Activated naive CD4-positive, alpha-beta T cell treated with anti-CD3 and anti-CD28 coated beads, Interleukin-2, amount 10 ng/mL, durations not matched to agents 7 days and 5 days (primary cell): ENCODE measurements at regions not wholly inside any gene's neighbourhood (a gene's known extent, or its start where the extent isn't known, plus 50 kb on each side); places are given as distances from the start of the nearest gene placed in this dataset.
"Not testable (repeated sequence)": the region's sequence is repeated elsewhere in the genome, so short reads cannot be mapped to it uniquely, and the experiment has no call there.

Experiments
- CTCF ChIA-PET: fragments of 350-600 bp; sonication (Branson Sonifier 250); formaldehyde crosslinking; loops from one replicate; lab custom pipeline; 2021; ENCODE audit warnings: antibody characterized with exemption; lab: Charles Lee
- DNase-seq: peaks from one replicate; pipeline ENCODE4 v3.0.0-alpha.2; 2020
- H3K27ac Mint-ChIP-seq: one replicate; pipeline ENCODE4 v1.8.0; 2021; ENCODE audit warnings: mild to moderate bottlenecking, moderate library complexity, mixed read lengths
- H3K27me3 Mint-ChIP-seq: one replicate; pipeline ENCODE4 v1.8.0; 2021; ENCODE audit warnings: mild to moderate bottlenecking, mixed read lengths
- H3K36me3 Mint-ChIP-seq: one replicate; pipeline ENCODE4 v1.8.0; 2021; ENCODE audit warnings: mixed read lengths
- H3K4me1 Mint-ChIP-seq: one replicate; pipeline ENCODE4 v1.8.0; 2021; ENCODE audit warnings: mixed read lengths
- H3K4me3 Mint-ChIP-seq: one replicate; pipeline ENCODE4 v1.8.0; 2021; ENCODE audit warnings: mild to moderate bottlenecking, moderate library complexity, mixed read lengths
- H3K9me3 Mint-ChIP-seq: one replicate; pipeline ENCODE4 v1.8.0; 2021; ENCODE audit warnings: mixed read lengths

GRCh38 chr14:101630056-101630965, 69.0 kb downstream of the DIO3 start:
- H3K9me3 Mint-ChIP-seq = no peaks in the 10 kb centered on the region
- H3K4me1 Mint-ChIP-seq = peaks cover 2% of the 10 kb centered on the region
- CTCF ChIA-PET = no interaction called here
- H3K4me3 Mint-ChIP-seq = no peak overlapping the region
- H3K36me3 Mint-ChIP-seq = no peaks in the 10 kb centered on the region
- H3K27me3 Mint-ChIP-seq = peaks cover 39% of the 10 kb centered on the region
- H3K27ac Mint-ChIP-seq = no peak overlapping the region
- DNase-seq = no peak

- peaks cover 2% of the 10 kb centered on the region for H3K4me1 Mint-ChIP-seq
- DNase-seq = no peak
- no peaks in the 10 kb centered on the region for H3K9me3 Mint-ChIP-seq
- no peak overlapping the region for H3K4me3 Mint-ChIP-seq
- CTCF ChIA-PET = no interaction called here
- H3K27ac Mint-ChIP-seq = no peak overlapping the region
- no peaks in the 10 kb centered on the region for H3K36me3 Mint-ChIP-seq
- H3K27me3 Mint-ChIP-seq = peaks cover 43% of the 10 kb centered on the region
Measured at GRCh38 chr14:101631199-101631598, 69.9 kb downstream of the DIO3 start.

- H3K9me3 Mint-ChIP-seq, H3K27ac Mint-ChIP-seq, H3K4me1 Mint-ChIP-seq, DNase-seq, CTCF ChIA-PET, H3K36me3 Mint-ChIP-seq, H3K4me3 Mint-ChIP-seq: not testable (repeated sequence)
- H3K27me3 Mint-ChIP-seq = peaks cover 39% of the 10 kb centered on the region
Measured at GRCh38 chr14:101631970-101632369, 70.7 kb downstream of the DIO3 start.

GRCh38 chr14:101632520-101632919, 71.2 kb downstream of the DIO3 start:
- H3K27ac Mint-ChIP-seq = no peak overlapping the region
- H3K27me3 Mint-ChIP-seq = peaks cover 33% of the 10 kb centered on the region
- H3K4me3 Mint-ChIP-seq = no peak overlapping the region
- no peaks in the 10 kb centered on the region for H3K36me3 Mint-ChIP-seq
- no peaks in the 10 kb centered on the region for H3K9me3 Mint-ChIP-seq
- no peak for DNase-seq
- CTCF ChIA-PET = no interaction called here
- H3K4me1 Mint-ChIP-seq = peaks cover 2% of the 10 kb centered on the region

GRCh38 chr14:101633276-101633675, 72.0 kb downstream of the DIO3 start:
- H3K4me1 Mint-ChIP-seq = no peaks in the 10 kb centered on the region
- peaks cover 26% of the 10 kb centered on the region for H3K27me3 Mint-ChIP-seq
- CTCF ChIA-PET = no interaction called here
- no peak for DNase-seq
- H3K36me3 Mint-ChIP-seq = no peaks in the 10 kb centered on the region
- H3K4me3 Mint-ChIP-seq = no peak overlapping the region
- no peaks in the 10 kb centered on the region for H3K9me3 Mint-ChIP-seq
- no peak overlapping the region for H3K27ac Mint-ChIP-seq

- Mint-ChIP-seq H3K27me3 (peaks cover 22% of the 10 kb centered on the region), H3K4me3 (no peak overlapping the region), H3K9me3 (no peaks in the 10 kb centered on the region), H3K27ac (no peak overlapping the region), H3K36me3 (no peaks in the 10 kb centered on the region), H3K4me1 (no peaks in the 10 kb centered on the region)
- CTCF ChIA-PET = no interaction called here
- no peak for DNase-seq
Measured at GRCh38 chr14:101634202-101634849, 73.0 kb downstream of the DIO3 start.

GRCh38 chr14:101634850-101635748, 73.8 kb downstream of the DIO3 start:
- H3K4me3 Mint-ChIP-seq = no peak overlapping the region
- H3K36me3 Mint-ChIP-seq = no peaks in the 10 kb centered on the region
- no peaks in the 10 kb centered on the region for H3K4me1 Mint-ChIP-seq
- DNase-seq = no peak
- H3K9me3 Mint-ChIP-seq = no peaks in the 10 kb centered on the region
- peaks cover 18% of the 10 kb centered on the region for H3K27me3 Mint-ChIP-seq
- H3K27ac Mint-ChIP-seq = no peak overlapping the region
- CTCF ChIA-PET = no interaction called here

- no peaks in the 10 kb centered on the region for H3K36me3 Mint-ChIP-seq
- H3K9me3 Mint-ChIP-seq = no peaks in the 10 kb centered on the region
- H3K4me3 Mint-ChIP-seq = no peak overlapping the region
- no peak for DNase-seq
- no peak overlapping the region for H3K27ac Mint-ChIP-seq
- H3K4me1 Mint-ChIP-seq = no peaks in the 10 kb centered on the region
- CTCF ChIA-PET = interaction anchor here (1.3 kb wide), 1 partner anchor 71 kb away, joined by 3 read pairs; no protein-coding TSS in a partner anchor
- H3K27me3 Mint-ChIP-seq = peaks cover 17% of the 10 kb centered on the region
Measured at GRCh38 chr14:101635749-101636560, 74.7 kb downstream of the DIO3 start.

- DNase-seq = no peak
- no peaks in the 10 kb centered on the region for H3K4me1 Mint-ChIP-seq
- H3K9me3 Mint-ChIP-seq = no peaks in the 10 kb centered on the region
- no peak overlapping the region for H3K4me3 Mint-ChIP-seq
- no peaks in the 10 kb centered on the region for H3K36me3 Mint-ChIP-seq
- no peak overlapping the region for H3K27ac Mint-ChIP-seq
- CTCF ChIA-PET = no interaction called here
- H3K27me3 Mint-ChIP-seq = peaks cover 17% of the 10 kb centered on the region
Measured at GRCh38 chr14:101639241-101639833, 78.0 kb downstream of the DIO3 start.

GRCh38 chr14:101643651-101644050, 82.4 kb downstream of the DIO3 start:
- CTCF ChIA-PET = no interaction called here
- no peaks in the 10 kb centered on the region for H3K9me3 Mint-ChIP-seq
- peaks cover 9% of the 10 kb centered on the region for H3K27me3 Mint-ChIP-seq
- H3K27ac Mint-ChIP-seq = no peak overlapping the region
- no peaks in the 10 kb centered on the region for H3K36me3 Mint-ChIP-seq
- no peaks in the 10 kb centered on the region for H3K4me1 Mint-ChIP-seq
- no peak overlapping the region for H3K4me3 Mint-ChIP-seq
- no peak for DNase-seq

- Mint-ChIP-seq H3K9me3 (no peaks in the 10 kb centered on the region), H3K27ac (no peak overlapping the region), H3K27me3 (peaks cover 48% of the 10 kb centered on the region), H3K36me3 (no peaks in the 10 kb centered on the region), H3K4me3 (no peak overlapping the region), H3K4me1 (peaks cover 5% of the 10 kb centered on the region)
- DNase-seq = no peak
- CTCF ChIA-PET = no interaction called here
Measured at GRCh38 chr14:101654051-101654450, 92.8 kb downstream of the DIO3 start.

GRCh38 chr14:101657372-101657771, 96.1 kb downstream of the DIO3 start:
- Mint-ChIP-seq H3K4me1 (peaks cover 5% of the 10 kb centered on the region), H3K27me3 (peaks cover 45% of the 10 kb centered on the region), H3K9me3 (no peaks in the 10 kb centered on the region), H3K36me3 (no peaks in the 10 kb centered on the region), H3K27ac (no peak overlapping the region), H3K4me3 (no peak overlapping the region)
- CTCF ChIA-PET = interaction anchor here (0.7 kb wide), 1 partner anchor 13 kb away, joined by 3 read pairs; no protein-coding TSS in a partner anchor
- no peak for DNase-seq

GRCh38 chr14:101665478-101666078, 95.9 kb upstream of the PPP2R5C start:
- Mint-ChIP-seq H3K4me1 (no peaks in the 10 kb centered on the region), H3K36me3 (peaks cover 3% of the 10 kb centered on the region), H3K4me3 (no peak overlapping the region), H3K9me3 (peaks cover 15% of the 10 kb centered on the region), H3K27ac (no peak overlapping the region), H3K27me3 (peaks cover 50% of the 10 kb centered on the region)
- peak; percentile 65 for DNase-seq
- CTCF ChIA-PET = no interaction called here
